PFSK-1 (cell line): ENCODE measurements at regions not wholly inside any gene's neighbourhood (a gene's known extent, or its start where the extent isn't known, plus 50 kb on each side); places are given as distances from the start of the nearest gene placed in this dataset.

Source experiments
- FOXP2 ChIP-seq: optimal IDR thresholded peaks from 2 replicates; pipeline ENCODE3; 2011; ENCODE audit warnings: borderline replicate concordance, control low read depth, inconsistent platforms; ENCODE audit not compliant: insufficient read depth; ENCODE audit errors: extremely low read length, extremely low read depth
- POLR2AphosphoS5 ChIP-seq: IDR thresholded peaks from 2 replicates; pipeline ENCODE4 v1.6.1; 2012; ENCODE audit warnings: low read depth, mild to moderate bottlenecking, control low read depth, low read length, moderate library complexity
- REST ChIP-seq, 2 experiments: IDR thresholded peaks; 2 replicates each; pipeline versions ENCODE4 v1.6.1 to v1.8.0; 2011 to 2012; ENCODE audit warnings: low read depth in 2 of 2, low read length in 2 of 2, control low read depth in 1 of 2, inconsistent platforms in 1 of 2, mild to moderate bottlenecking in 1 of 2, moderate library complexity in 1 of 2; ENCODE audit not compliant: insufficient read depth in 1 of 2
- SIN3A ChIP-seq: IDR thresholded peaks from 2 replicates; pipeline ENCODE4 v1.6.1; 2012; ENCODE audit warnings: mild to moderate bottlenecking, low read length, moderate library complexity, borderline replicate concordance; ENCODE audit not compliant: insufficient read depth
- TAF1 ChIP-seq: IDR thresholded peaks from 2 replicates; pipeline ENCODE4 v1.6.1; 2012; ENCODE audit warnings: low read length, control low read depth, borderline replicate concordance; ENCODE audit not compliant: insufficient read depth

GRCh38 chr9:79490657-79491248, 81.0 kb upstream of the TLE4 start:
- TF ChIP-seq FOXP2 (no peak), REST (IDR thresholded peaks at IDR 0.05; ENCODE audit: insufficient read depth in 1 of 2, low read depth in 2 of 2, low read length in 2 of 2) (no peak), SIN3A (no peak), TAF1 (no peak), POLR2AphosphoS5 (no peak)

- TF ChIP-seq FOXP2: no peak
- no peak for TF ChIP-seq POLR2AphosphoS5
- no peak for TF ChIP-seq REST (IDR thresholded peaks at IDR 0.05; ENCODE audit: insufficient read depth in 1 of 2, low read depth in 2 of 2, low read length in 2 of 2)
- TF ChIP-seq SIN3A: no peak
- no peak for TF ChIP-seq TAF1
Measured at GRCh38 chr9:79492092-79493009, 79.4 kb upstream of the TLE4 start.

- TF ChIP-seq FOXP2 (no peak), TAF1 (no peak), POLR2AphosphoS5 (no peak), REST (IDR thresholded peaks at IDR 0.05; ENCODE audit: insufficient read depth in 1 of 2, low read depth in 2 of 2, low read length in 2 of 2) (no peak), SIN3A (no peak)
Measured at GRCh38 chr9:79501546-79501945, 70.2 kb upstream of the TLE4 start.

GRCh38 chr9:79507801-79508200, 64.0 kb upstream of the TLE4 start:
- TF ChIP-seq POLR2AphosphoS5 (no peak), SIN3A (no peak), FOXP2 (no peak), REST (IDR thresholded peaks at IDR 0.05; ENCODE audit: insufficient read depth in 1 of 2, low read depth in 2 of 2, low read length in 2 of 2) (no peak), TAF1 (no peak)
